HEK293 (cell line): ENCODE measurements at regions not wholly inside any gene's neighbourhood (a gene's known extent, or its start where the extent isn't known, plus 50 kb on each side); places are given as distances from the start of the nearest gene placed in this dataset.

Experiments
- CTCF ChIA-PET: fragments of 350-600 bp; formaldehyde crosslinking; extraction: SDS; loops from one replicate; lab custom pipeline; 2021; ENCODE audit warnings: antibody characterized with exemption; lab: Yijun Ruan, JAX
- POLR2A ChIA-PET: fragments of 300-600 bp; formaldehyde crosslinking; extraction: SDS; loops from one replicate; lab custom pipeline; 2020; ENCODE audit warnings: antibody characterized with exemption, inconsistent platforms; lab: Yijun Ruan, JAX
- H3K27ac ChIP-seq: fragments of 200-500 bp; sonication (Bioruptor generic); 2 replicates; pipeline ENCODE4 v1.5.1; 2014; ENCODE audit warnings: low read depth, low read length, control low read depth, inconsistent platforms; ENCODE audit errors: extremely low read depth
- H3K36me3 ChIP-seq, 2 experiments: fragments of 200-500 bp in 1 of 2; sonication (Bioruptor generic) in 1 of 2; 1 replicate in 1 of 2; 2 replicates in 1 of 2; pipeline ENCODE4 v1.5.1; 2014 to 2017; ENCODE audit warnings: inconsistent platforms in 2 of 2, low read length in 2 of 2; ENCODE audit not compliant: control insufficient read depth in 2 of 2, insufficient read depth in 1 of 2
- H3K4me1 ChIP-seq: fragments of 200-500 bp; sonication (Bioruptor generic); 2 replicates; pipeline ENCODE4 v1.5.1; 2014; ENCODE audit warnings: mild to moderate bottlenecking, low read length, inconsistent platforms; ENCODE audit not compliant: control insufficient read depth, insufficient read depth
- H3K4me3 ChIP-seq: 2 replicates; pipeline ENCODE4 v1.5.1; 2011; ENCODE audit warnings: low read depth, mild to moderate bottlenecking, control low read depth, low read length, moderate library complexity
- H3K9me3 ChIP-seq: fragments of 200-500 bp; sonication (Bioruptor generic); 2 replicates; pipeline ENCODE4 v1.5.1; 2014; ENCODE audit warnings: low read depth, low read length, inconsistent platforms; ENCODE audit not compliant: control insufficient read depth, insufficient read depth
- BCL11A ChIP-seq: fragments of 450-650 bp; formaldehyde crosslinking; IDR thresholded peaks from 2 replicates; pipeline ENCODE4 v1.5.1; 2016; ENCODE audit warnings: low read depth, missing biosample characterization, missing genetic modification characterization
- EGR2 ChIP-seq: fragments of 450-650 bp; formaldehyde crosslinking; IDR thresholded peaks from 2 replicates; pipeline ENCODE4 v1.5.1; 2016; ENCODE audit warnings: low read depth, missing biosample characterization, missing genetic modification characterization
- HOXA7 ChIP-seq: sonication (generic); formaldehyde crosslinking; IDR thresholded peaks from 2 replicates; pipeline ENCODE4 v1.8.1; 2022; ENCODE audit warnings: missing genetic modification reagents, borderline replicate concordance
- REST ChIP-seq: fragments of 450-650 bp; formaldehyde crosslinking; IDR thresholded peaks from 2 replicates; pipeline ENCODE4 v1.5.1; 2016; ENCODE audit warnings: missing biosample characterization, missing genetic modification characterization
- ZNF132 ChIP-seq: fragments of 450-650 bp; formaldehyde crosslinking; IDR thresholded peaks from 2 replicates; pipeline ENCODE4 v1.5.1; 2017; ENCODE audit warnings: missing biosample characterization, missing genetic modification characterization, borderline replicate concordance
- ZNF155 ChIP-seq: fragments of 450-650 bp; formaldehyde crosslinking; IDR thresholded peaks from 2 replicates; pipeline ENCODE4 v1.5.1; 2016; ENCODE audit warnings: missing biosample characterization, missing genetic modification characterization
- ZNF157 ChIP-seq: fragments of 450-650 bp; formaldehyde crosslinking; IDR thresholded peaks from 2 replicates; pipeline ENCODE4 v1.5.1; 2016; ENCODE audit warnings: missing biosample characterization, missing genetic modification characterization
- ZNF16 ChIP-seq: fragments of 450-650 bp; formaldehyde crosslinking; IDR thresholded peaks from 2 replicates; pipeline ENCODE4 v1.5.1; 2016; ENCODE audit warnings: low read depth, missing biosample characterization, missing genetic modification characterization
- ZNF19 ChIP-seq: fragments of 450-650 bp; formaldehyde crosslinking; IDR thresholded peaks from 2 replicates; pipeline ENCODE4; 2016; ENCODE audit warnings: missing biosample characterization, missing genetic modification characterization, low read depth
- ZNF248 ChIP-seq: fragments of 450-650 bp; formaldehyde crosslinking; IDR thresholded peaks from 2 replicates; pipeline ENCODE4 v1.5.1; 2017; ENCODE audit warnings: missing biosample characterization, missing genetic modification characterization
- ZNF280D ChIP-seq: fragments of 450-650 bp; formaldehyde crosslinking; IDR thresholded peaks from 2 replicates; pipeline ENCODE4 v1.5.1; 2016; ENCODE audit warnings: missing biosample characterization, missing genetic modification characterization
- ZNF362 ChIP-seq: fragments of 450-650 bp; formaldehyde crosslinking; IDR thresholded peaks from 2 replicates; pipeline ENCODE4 v1.5.1; 2016; ENCODE audit warnings: missing biosample characterization, missing genetic modification characterization
- ZNF391 ChIP-seq: fragments of 450-650 bp; formaldehyde crosslinking; IDR thresholded peaks from 2 replicates; pipeline ENCODE4 v1.5.1; 2016; ENCODE audit warnings: low read depth, missing biosample characterization, missing genetic modification characterization, borderline replicate concordance
- ZNF513 ChIP-seq: fragments of 450-650 bp; IDR thresholded peaks from 2 replicates; pipeline ENCODE4 v1.5.1; 2018; ENCODE audit warnings: missing biosample characterization, missing genetic modification characterization
- ZNF639 ChIP-seq: fragments of 450-650 bp; formaldehyde crosslinking; IDR thresholded peaks from 2 replicates; pipeline ENCODE4 v1.5.1; 2016; ENCODE audit warnings: missing biosample characterization, missing genetic modification characterization
- ZNF645 ChIP-seq: fragments of 450-650 bp; formaldehyde crosslinking; IDR thresholded peaks from 2 replicates; pipeline ENCODE4; 2016; ENCODE audit warnings: missing biosample characterization, missing genetic modification characterization
- ZNF707 ChIP-seq: fragments of 450-650 bp; formaldehyde crosslinking; IDR thresholded peaks from 2 replicates; pipeline ENCODE4 v1.5.1; 2016; ENCODE audit warnings: missing biosample characterization, missing genetic modification characterization
- ZNF76 ChIP-seq: fragments of 450-650 bp; formaldehyde crosslinking; IDR thresholded peaks from 2 replicates; pipeline ENCODE4; 2016; ENCODE audit warnings: low read depth, missing biosample characterization, missing genetic modification characterization, borderline replicate concordance
- ZNF776 ChIP-seq: fragments of 450-650 bp; formaldehyde crosslinking; IDR thresholded peaks from 2 replicates; pipeline ENCODE4 v1.5.0; 2017; ENCODE audit warnings: missing biosample characterization, missing genetic modification characterization, borderline replicate concordance
- ZNF837 ChIP-seq: fragments of 450-650 bp; formaldehyde crosslinking; IDR thresholded peaks from 2 replicates; pipeline ENCODE4 v1.5.1; 2016; ENCODE audit warnings: missing biosample characterization, missing genetic modification characterization

GRCh38 chr20:40932436-40932835 is 96.2 kb upstream of the TOP1 start:
- CTCF ChIA-PET: interaction anchor here (1.1 to 1.6 kb wide), 2 partner anchors 13 to 135 kb away, joined by 3 to 6 read pairs; no protein-coding TSS in a partner anchor
- TF ChIP-seq ZNF837 (tag by site-specific recombination): no peak
- TF ChIP-seq ZNF280D (tag by site-specific recombination): no peak
- no peak for TF ChIP-seq REST (tag by site-specific recombination)
- no peak for TF ChIP-seq ZNF645 (tag by site-specific recombination)
- no peak for TF ChIP-seq HOXA7 (CRISPR knock-in tag)
- TF ChIP-seq ZNF16: no peak
- TF ChIP-seq ZNF76: no peak
- no peak for TF ChIP-seq ZNF157 (tag by site-specific recombination)
- TF ChIP-seq ZNF391: no peak
- TF ChIP-seq ZNF362 (tag by site-specific recombination): no peak
- no peak for TF ChIP-seq ZNF707
- TF ChIP-seq ZNF248: no peak
- TF ChIP-seq ZNF513: no peak
- no peak for TF ChIP-seq ZNF776 (tag by site-specific recombination)
- no peak for TF ChIP-seq EGR2 (tag by site-specific recombination)
- no peak for TF ChIP-seq ZNF155
- no peak for TF ChIP-seq ZNF639
- no peak for TF ChIP-seq BCL11A (tag by site-specific recombination)
- no peak for TF ChIP-seq ZNF132 (tag by site-specific recombination)
- no peak for TF ChIP-seq ZNF19 (tag by site-specific recombination)
- TF ChIP-seq, all 188 proteins: peak for 0
- H3K9me3 ChIP-seq: no peaks in the 10 kb centered on the region
- no peak overlapping the region for H3K4me3 ChIP-seq
- H3K4me1 ChIP-seq: no peaks in the 10 kb centered on the region
- POLR2A ChIA-PET: no interaction called here
- no peaks in the 10 kb centered on the region for H3K36me3 ChIP-seq
- H3K27ac ChIP-seq: no peak overlapping the region
